T-helper 1 cell treated with Interleukin-12 subunit alpha and Interleukin-12 subunit beta and Interleukin-4 antibody, amounts not matched to agents 30 ng/mL and 1 ng/mL, for 36 hours (primary cell): ENCODE measurements at regions not wholly inside any gene's neighbourhood (a gene's known extent, or its start where the extent isn't known, plus 50 kb on each side); places are given as distances from the start of the nearest gene placed in this dataset.

Experiments
- intact Hi-C: fragments of 100-400 bp; cut with micrococcal nuclease; formaldehyde crosslinking; loops from one replicate; pipeline ENCODE4 v1.15.1; 2024

GRCh38 chr21:22885079-22885478 is 1886.9 kb downstream of the NCAM2 start:
- intact Hi-C loops: no loop called here

DNA sequence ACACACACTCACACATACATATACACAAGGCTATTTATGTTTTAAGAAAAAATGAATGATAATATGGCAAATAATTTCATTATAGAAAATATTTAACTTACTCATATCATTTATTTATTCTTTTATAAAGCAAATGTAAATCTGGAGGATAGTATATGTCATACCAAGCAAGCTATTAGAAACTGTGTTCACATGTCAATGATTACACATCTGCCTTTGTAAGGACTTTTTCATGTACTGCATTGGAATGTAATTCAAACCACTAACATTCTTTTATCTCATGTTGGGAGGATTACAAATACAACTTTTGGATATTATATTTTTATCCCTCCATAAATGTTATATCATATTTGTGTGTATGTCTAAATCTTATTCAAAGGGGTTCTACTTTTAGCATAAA is 1887.4 kb downstream of the NCAM2 start:
- intact Hi-C loops: no loop called here

GRCh38 chr21:22889445-22889844 is 1891.2 kb downstream of the NCAM2 start:
- intact Hi-C loops: no loop called here

- intact Hi-C loops: no loop called here
Measured at GRCh38 chr21:22890656-22891055, 1892.4 kb downstream of the NCAM2 start.

DNA sequence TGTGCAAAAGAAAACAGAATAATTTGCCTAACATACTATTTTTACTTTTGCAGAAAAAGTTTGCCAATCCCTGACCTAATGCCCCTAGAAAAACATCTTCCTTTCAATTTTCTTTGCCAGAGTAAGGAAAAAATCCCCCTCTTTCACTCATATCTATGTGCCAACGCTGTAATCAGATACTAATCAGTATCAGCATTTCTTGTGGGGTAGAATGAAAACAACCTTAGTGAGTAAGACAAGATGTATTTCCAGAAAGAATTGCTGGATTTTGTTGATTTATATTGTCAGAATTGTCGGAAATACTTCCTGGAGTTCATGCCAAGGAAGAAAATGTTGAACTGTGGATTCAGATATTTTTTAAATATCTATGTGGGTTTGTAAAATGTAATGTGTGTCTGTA is 1893.8 kb downstream of the NCAM2 start:
- intact Hi-C loops: no loop called here

- intact Hi-C loops: no loop called here
Measured at GRCh38 chr21:22892740-22893139, 1894.5 kb downstream of the NCAM2 start.

GRCh38 chr21:22898051-22898665 is 1899.9 kb downstream of the NCAM2 start:
- intact Hi-C loops: no loop called here

- intact Hi-C loops: no loop called here
Measured at GRCh38 chr21:22900490-22900889, 1902.3 kb downstream of the NCAM2 start.

DNA sequence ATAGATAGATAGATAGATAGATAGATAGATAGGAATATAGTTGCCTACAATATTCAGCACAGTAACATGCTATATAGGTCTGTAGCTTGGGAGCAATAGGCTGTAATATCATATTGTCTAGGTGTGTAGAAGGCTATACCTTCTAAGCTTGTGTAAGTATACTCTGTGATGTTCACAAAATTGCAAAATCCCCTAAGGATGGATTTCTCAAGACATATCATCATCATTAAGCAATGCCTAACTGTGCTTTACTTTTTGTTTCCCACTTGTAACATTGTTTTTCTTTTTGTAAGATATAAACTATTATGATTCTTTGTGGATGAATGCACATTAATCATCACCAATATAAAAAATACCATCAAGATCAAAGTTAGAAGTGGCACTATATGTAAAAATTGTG is 1905.6 kb downstream of the NCAM2 start:
- intact Hi-C loops: no loop called here

DNA sequence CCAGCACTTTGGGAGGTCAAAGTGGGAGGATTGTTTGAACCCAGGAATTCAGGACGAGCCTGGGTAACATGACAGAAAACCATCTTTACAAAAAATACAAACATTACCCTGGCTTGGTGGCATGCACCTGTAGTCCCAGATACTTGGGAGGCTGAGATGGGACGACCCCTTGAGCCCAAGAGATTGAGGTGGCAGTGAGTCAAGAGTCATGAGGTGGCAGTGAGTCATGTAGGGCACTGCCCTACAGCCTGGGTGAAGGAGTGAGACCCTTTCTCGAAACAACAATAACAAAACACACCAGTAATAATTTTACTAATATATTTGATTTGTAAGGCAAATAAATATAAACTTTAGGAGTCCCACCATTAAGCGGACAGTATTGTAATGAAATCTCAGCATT is 1906.2 kb downstream of the NCAM2 start:
- intact Hi-C loops: no loop called here

- intact Hi-C loops: no loop called here
Measured at GRCh38 chr21:22925032-22925431, 1926.8 kb downstream of the NCAM2 start.

- intact Hi-C loops: no loop called here
Measured at GRCh38 chr21:22927469-22927868, 1929.3 kb downstream of the NCAM2 start.

DNA sequence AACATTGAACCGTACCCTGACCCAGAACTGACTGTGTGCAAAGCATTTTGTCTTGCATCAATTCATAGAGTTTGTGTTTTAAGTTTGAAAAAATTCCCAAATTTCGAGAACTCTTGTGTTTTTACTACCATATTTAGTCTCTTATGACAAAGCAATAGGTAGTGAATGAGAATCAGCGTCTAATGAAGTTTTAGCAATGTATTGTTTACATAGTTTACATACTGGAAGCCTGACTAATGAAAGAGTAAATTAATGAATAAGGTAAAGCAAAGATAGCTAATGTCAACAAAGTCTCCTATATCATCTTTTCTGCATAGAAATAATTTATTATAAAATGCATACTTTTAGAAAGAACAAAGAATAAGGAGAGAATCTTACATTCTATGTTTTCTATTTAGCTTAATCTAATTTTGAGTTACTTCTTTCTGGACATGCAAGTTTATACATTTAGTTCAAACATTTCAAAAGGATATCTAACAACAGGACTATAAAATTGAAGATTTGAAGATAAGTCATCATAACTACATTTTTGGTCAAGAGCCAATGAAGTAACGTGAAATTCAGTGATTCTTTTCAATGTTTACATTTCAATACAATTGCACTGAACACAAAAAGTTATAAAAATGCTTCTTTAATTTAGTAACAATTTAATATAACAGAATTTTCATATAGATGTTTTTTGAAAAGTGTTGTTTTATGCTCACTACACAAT is 1943.7 kb downstream of the NCAM2 start:
- intact Hi-C loops: no loop called here

- intact Hi-C loops: no loop called here
Measured at GRCh38 chr21:22955559-22955958, 1957.3 kb downstream of the NCAM2 start.

DNA sequence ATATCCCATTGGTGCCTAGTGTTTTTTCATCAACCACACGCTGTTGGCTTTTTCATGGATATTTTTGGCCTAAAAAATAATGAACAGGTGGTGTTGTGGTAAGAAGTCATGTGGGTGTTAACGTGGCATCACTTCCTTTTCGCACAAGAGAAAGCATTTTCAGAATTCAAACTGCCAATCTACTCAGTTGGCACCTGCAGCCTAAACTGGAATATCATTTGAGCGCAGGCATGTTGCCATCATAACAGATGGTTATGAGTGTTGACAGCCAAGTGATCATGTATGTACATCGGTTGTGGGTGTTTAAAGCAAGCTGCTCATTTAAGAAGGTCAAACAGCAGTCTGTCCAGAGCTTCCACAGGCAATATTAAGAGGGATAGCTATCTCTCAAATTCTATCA is 1963.0 kb downstream of the NCAM2 start:
- intact Hi-C loops: no loop called here

- intact Hi-C loops: no loop called here
Measured at GRCh38 chr21:22965455-22966135, 1967.4 kb downstream of the NCAM2 start.

DNA sequence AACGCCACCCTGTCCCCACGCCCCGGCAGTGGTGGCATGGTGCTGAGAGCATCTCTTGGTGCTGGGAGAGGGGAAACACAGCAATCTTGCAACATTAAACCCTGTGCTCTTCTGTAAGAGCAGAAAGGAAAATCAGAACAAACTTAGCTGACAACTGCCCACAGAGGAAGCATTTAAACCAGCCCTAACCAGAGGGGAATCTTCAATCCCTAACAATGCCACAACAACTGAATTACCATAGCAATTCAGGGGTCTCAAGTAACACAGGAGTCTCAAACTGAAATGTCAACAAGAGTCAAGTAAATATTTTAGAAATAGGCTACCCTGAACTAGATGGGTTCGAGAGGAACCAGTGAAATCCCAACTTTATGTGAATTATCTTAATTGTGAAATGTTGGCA is 1983.6 kb downstream of the NCAM2 start:
- intact Hi-C loops: no loop called here

DNA sequence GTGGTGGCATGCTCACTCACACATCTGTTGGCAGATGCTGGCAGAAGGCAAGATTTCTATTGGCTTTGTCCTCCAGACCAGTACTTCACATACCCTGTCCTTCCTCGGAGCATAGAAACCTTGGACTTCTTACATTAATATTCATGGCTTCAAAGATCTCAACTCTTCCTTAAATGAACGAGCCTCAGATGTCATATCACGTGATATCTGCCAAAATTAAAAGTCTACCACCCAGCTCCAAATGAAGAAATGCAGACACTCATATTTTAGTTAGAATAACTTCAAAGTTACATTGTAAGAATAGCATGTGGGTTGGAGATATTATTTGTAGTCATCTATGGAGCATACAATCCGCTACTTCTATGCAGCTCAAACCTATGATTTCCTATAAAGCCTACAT is 1994.9 kb downstream of the NCAM2 start:
- intact Hi-C loops: no loop called here

DNA sequence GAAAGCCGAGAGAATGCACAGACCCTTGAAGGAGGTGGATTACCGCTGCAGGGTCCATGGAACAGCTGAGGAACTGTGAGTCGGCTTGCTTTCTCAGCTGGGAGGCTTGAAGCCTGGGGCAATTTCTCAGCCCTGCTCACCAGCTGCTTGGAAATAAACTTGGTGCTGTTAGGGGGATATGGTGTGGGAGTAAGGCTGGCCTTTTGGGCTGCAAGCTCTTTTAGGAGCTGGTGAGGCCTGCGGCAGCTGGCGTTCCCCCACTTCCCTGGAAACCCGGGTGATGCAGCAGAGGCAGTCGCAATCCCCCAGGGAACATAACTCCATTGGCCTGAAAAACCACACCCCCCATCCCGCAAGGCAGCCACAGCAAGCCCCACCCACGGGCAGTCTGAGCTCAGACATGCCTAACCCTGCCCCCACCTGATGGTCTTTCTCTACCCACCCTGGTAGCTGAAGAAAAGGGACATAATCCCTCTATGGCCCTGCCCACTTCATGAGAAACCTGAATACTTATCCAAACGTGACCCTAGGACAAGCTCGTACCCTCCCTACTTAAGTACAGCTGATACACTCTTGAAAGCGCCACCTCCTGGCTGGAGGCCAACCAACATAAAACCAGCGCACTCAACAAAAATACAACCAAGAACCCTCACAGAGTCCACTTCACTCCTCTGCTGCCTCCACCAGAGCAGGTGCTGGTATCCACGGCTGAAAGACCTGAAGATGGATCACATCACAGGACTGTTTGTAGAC is 1995.8 kb downstream of the NCAM2 start:
- intact Hi-C loops: no loop called here

DNA sequence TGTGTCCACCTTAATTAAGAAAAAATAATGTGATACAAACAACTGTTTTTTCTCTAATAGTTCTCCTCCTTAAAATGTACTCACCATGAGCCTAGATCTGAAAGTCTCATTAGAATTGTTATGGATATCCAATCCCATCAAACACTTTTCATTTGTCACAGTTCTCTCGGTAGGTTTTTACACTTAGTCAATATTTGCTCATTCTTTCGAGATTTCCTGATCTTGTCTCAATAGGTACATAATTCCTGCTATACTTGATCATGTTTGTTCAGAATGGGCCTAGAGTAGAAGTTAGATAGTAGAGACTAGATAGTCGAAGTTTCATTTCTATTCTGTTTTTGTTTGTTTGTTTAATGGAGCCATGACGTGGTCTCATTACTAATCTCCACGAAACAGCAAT is 2005.7 kb downstream of the NCAM2 start:
- intact Hi-C loops: no loop called here

GRCh38 chr21:23008601-23009202 is 2010.5 kb downstream of the NCAM2 start:
- intact Hi-C loops: no loop called here

GRCh38 chr21:23009360-23009759 is 2011.2 kb downstream of the NCAM2 start:
- intact Hi-C loops: no loop called here
